Trophoblast cell (in vitro differentiated cells and primary cell): ENCODE measurements at regions not wholly inside any gene's neighbourhood (a gene's known extent, or its start where the extent isn't known, plus 50 kb on each side); places are given as distances from the start of the nearest gene placed in this dataset.

ENCODE experiments used
- DNase-seq, 2 donors: peaks; one replicate each; pipeline ENCODE4 v3.0.0-alpha.2; 2016
- H2AFZ ChIP-seq: 2 replicates; pipeline ENCODE4 v1.6.1; 2013; ENCODE audit warnings: low read length, moderate library complexity, mild to moderate bottlenecking; ENCODE audit not compliant: insufficient read depth, poor library complexity
- H2AK5ac ChIP-seq: 2 replicates; pipeline ENCODE4 v1.6.1; 2013; ENCODE audit warnings: mild to moderate bottlenecking, low read length
- H2BK120ac ChIP-seq: 2 replicates; pipeline ENCODE4 v1.6.1; 2013; ENCODE audit warnings: low read length, mild to moderate bottlenecking, moderate library complexity; ENCODE audit not compliant: insufficient read depth, poor library complexity
- H2BK12ac ChIP-seq: 2 replicates; pipeline ENCODE4 v1.6.1; 2013; ENCODE audit warnings: mild to moderate bottlenecking, low read length, moderate library complexity
- H2BK5ac ChIP-seq: 2 replicates; pipeline ENCODE4 v1.6.1; 2013; ENCODE audit warnings: low read length, low read depth, moderate library complexity, mild to moderate bottlenecking; ENCODE audit not compliant: poor library complexity
- H3K14ac ChIP-seq: 2 replicates; pipeline ENCODE4 v1.6.1; 2013; ENCODE audit warnings: mild to moderate bottlenecking, low read length
- H3K18ac ChIP-seq: 2 replicates; pipeline ENCODE4 v1.6.1; 2013; ENCODE audit warnings: mild to moderate bottlenecking, low read length
- H3K23ac ChIP-seq: 2 replicates; pipeline ENCODE4 v1.6.1; 2013; ENCODE audit warnings: low read length
- H3K27ac ChIP-seq: 2 replicates; pipeline ENCODE4 v1.5.1; 2013; ENCODE audit warnings: low read depth, mild to moderate bottlenecking, inconsistent platforms, low read length, moderate library complexity
- H3K27me3 ChIP-seq: 2 replicates; pipeline ENCODE4 v1.6.1; 2013; ENCODE audit warnings: inconsistent platforms, mild to moderate bottlenecking, low read length, moderate library complexity; ENCODE audit not compliant: insufficient read depth
- H3K36me3 ChIP-seq, 2 experiments: 1 replicate in 1 of 2; 2 replicates in 1 of 2; pipeline ENCODE4 v1.6.1; 2013; ENCODE audit warnings: low read length in 2 of 2, mild to moderate bottlenecking in 2 of 2, moderate library complexity in 1 of 2; ENCODE audit not compliant: insufficient read depth in 2 of 2, control insufficient read depth in 1 of 2
- H3K4ac ChIP-seq: 2 replicates; pipeline ENCODE4 v1.6.1; 2013; ENCODE audit warnings: low read depth, mild to moderate bottlenecking, low read length, moderate library complexity
- H3K4me1 ChIP-seq, 2 experiments: 1 replicate in 1 of 2; 2 replicates in 1 of 2; pipeline ENCODE4 v1.6.1; 2013; ENCODE audit warnings: low read length in 2 of 2, mild to moderate bottlenecking in 2 of 2, moderate library complexity in 1 of 2; ENCODE audit not compliant: insufficient read depth in 2 of 2, control insufficient read depth in 1 of 2
- H3K4me2 ChIP-seq: 2 replicates; pipeline ENCODE4 v1.6.1; 2013; ENCODE audit warnings: inconsistent platforms, mild to moderate bottlenecking, low read length, moderate library complexity
- H3K4me3 ChIP-seq: 2 replicates; pipeline ENCODE4 v1.5.1; 2013; ENCODE audit warnings: mild to moderate bottlenecking, low read depth, low read length, inconsistent platforms
- H3K79me1 ChIP-seq: one replicate; pipeline ENCODE4 v1.6.1; 2013; ENCODE audit warnings: low read length
- H3K79me2 ChIP-seq: 2 replicates; pipeline ENCODE4 v1.6.1; 2013; ENCODE audit warnings: low read length, mild to moderate bottlenecking; ENCODE audit not compliant: control insufficient read depth, insufficient read depth, poor library complexity
- H3K9ac ChIP-seq: 2 replicates; pipeline ENCODE4 v1.6.1; 2013; ENCODE audit warnings: mild to moderate bottlenecking, low read length
- H3K9me3 ChIP-seq: 2 replicates; pipeline ENCODE4 v1.6.1; 2013; ENCODE audit warnings: low read depth, mild to moderate bottlenecking, control low read depth, inconsistent platforms, low read length; ENCODE audit not compliant: insufficient read depth
- H4K12ac ChIP-seq: 2 replicates; pipeline ENCODE4 v1.6.1; 2013; ENCODE audit warnings: low read depth, mild to moderate bottlenecking, low read length, moderate library complexity
- H4K8ac ChIP-seq: 2 replicates; pipeline ENCODE4 v1.6.1; 2013; ENCODE audit warnings: low read depth, mild to moderate bottlenecking, low read length, moderate library complexity
- H4K91ac ChIP-seq: one replicate; pipeline ENCODE4 v1.6.1; 2013; ENCODE audit warnings: low read depth, mild to moderate bottlenecking, low read length, moderate library complexity
- WGBS: extraction: QIAGEN DNeasy Blood & Tissue Kit; methylation state at CpG from one replicate; pipeline ENCODE4 v1.1.7; 2013; ENCODE audit warnings: missing lambda C conversion rate; ENCODE audit not compliant: insufficient read length, insufficient coverage; ENCODE audit errors: extremely low coverage; 5-methylcytosine and 5-hydroxymethylcytosine counted together

DNA sequence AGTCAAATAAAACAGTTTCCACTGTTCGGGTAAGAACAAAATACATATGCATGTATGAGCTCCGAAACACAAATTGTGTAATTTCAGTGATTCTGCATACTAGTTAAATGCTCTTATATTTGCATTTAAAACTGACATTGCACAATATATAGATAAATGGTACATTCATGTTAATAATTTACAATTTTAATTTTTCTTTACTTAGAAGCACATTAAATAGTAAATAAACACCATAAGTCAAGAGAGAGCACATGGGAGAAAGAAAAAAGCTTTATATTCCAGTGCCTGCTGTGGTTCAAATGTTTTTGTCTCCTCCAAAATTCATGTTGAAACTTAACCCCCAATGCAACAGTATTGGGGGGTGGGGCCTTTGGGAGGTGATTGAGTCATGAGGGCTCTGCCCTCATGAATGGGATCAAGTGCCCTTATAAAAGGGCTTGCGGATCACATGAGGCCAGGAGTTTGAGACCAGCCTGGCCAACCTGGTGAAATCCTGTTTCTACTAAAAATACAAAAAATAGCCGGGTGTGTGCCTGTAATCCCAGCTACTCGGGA, 322.9 kb downstream of the BCOR start:
- WGBS: no CpG with 5 or more reads among the region's 5 CpGs
- Histone ChIP-seq H2AK5ac (no peak overlapping the region), H3K9ac (no peak overlapping the region), H3K36me3 (no peaks in the 10 kb centered on the region), H3K4me1 (peaks cover 0 to 9% of the 10 kb centered on the region in 2 experiments), H3K4me2 (no peak overlapping the region), H3K4ac (no peak overlapping the region), H3K14ac (no peak overlapping the region), H3K4me3 (no peak overlapping the region), H4K8ac (no peak overlapping the region), H3K79me2 (no peaks in the 10 kb centered on the region), H3K18ac (no peak overlapping the region), H3K9me3 (no peaks in the 10 kb centered on the region), H4K12ac (no peak overlapping the region), H2AFZ (no peak overlapping the region), H2BK12ac (no peak overlapping the region), H3K27me3 (no peaks in the 10 kb centered on the region), H2BK120ac (no peak overlapping the region), H3K23ac (no peak overlapping the region), H3K79me1 (no peaks in the 10 kb centered on the region), H4K91ac (no peak overlapping the region), H3K27ac (no peak overlapping the region), H2BK5ac (no peak overlapping the region)
- DNase-seq: no peak

DNA sequence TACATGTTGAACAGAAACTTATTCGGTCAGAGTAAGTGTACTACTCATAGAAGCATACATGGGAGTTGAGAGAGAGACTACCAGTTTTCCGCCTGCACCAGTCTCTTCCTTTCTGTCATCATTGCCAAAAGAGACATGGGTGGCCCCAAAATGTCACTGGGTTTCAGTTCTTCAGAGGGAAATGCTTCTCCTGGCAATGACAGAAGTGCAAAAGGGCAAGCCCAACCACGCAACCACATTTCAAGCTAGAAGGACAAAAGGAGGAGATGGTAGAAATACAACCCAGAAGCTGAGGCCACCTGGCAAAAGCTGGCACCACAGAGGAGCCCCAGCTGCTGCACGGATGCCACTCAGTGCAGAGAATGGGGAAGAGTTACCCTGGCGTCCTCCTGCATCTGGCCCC, 320.1 kb downstream of the BCOR start:
- WGBS: no CpG with 5 or more reads among the region's 5 CpGs

GRCh38 chrX:39779952-39780783, 317.6 kb downstream of the BCOR start:
- WGBS: no CpG with 5 or more reads among the region's 12 CpGs
- H2AK5ac ChIP-seq: no peak overlapping the region
- no peak overlapping the region for H4K91ac ChIP-seq
- no peak overlapping the region for H2BK5ac ChIP-seq
- no peaks in the 10 kb centered on the region for H3K79me1 ChIP-seq
- no peak overlapping the region for H2BK120ac ChIP-seq
- H4K8ac ChIP-seq: no peak overlapping the region
- H3K4ac ChIP-seq: no peak overlapping the region
- H3K4me2 ChIP-seq: no peak overlapping the region
- H4K12ac ChIP-seq: no peak overlapping the region
- H3K14ac ChIP-seq: no peak overlapping the region
- no peak overlapping the region for H3K18ac ChIP-seq
- no peak overlapping the region for H2AFZ ChIP-seq
- H3K9ac ChIP-seq: no peak overlapping the region
- H3K9me3 ChIP-seq: no peaks in the 10 kb centered on the region
- H3K4me1 ChIP-seq: no peaks in the 10 kb centered on the region
- no peak overlapping the region for H3K23ac ChIP-seq
- H3K27ac ChIP-seq: no peak overlapping the region
- H3K4me3 ChIP-seq: no peak overlapping the region
- DNase-seq: no peak
- no peaks in the 10 kb centered on the region for H3K79me2 ChIP-seq
- no peak overlapping the region for H2BK12ac ChIP-seq
- H3K27me3 ChIP-seq: no peaks in the 10 kb centered on the region
- no peaks in the 10 kb centered on the region for H3K36me3 ChIP-seq

More for the DNA sequence above, 320.1 kb downstream of the BCOR start:
- Histone ChIP-seq H3K4me3 (no peak overlapping the region), H3K9me3 (no peaks in the 10 kb centered on the region), H3K79me1 (no peaks in the 10 kb centered on the region), H2AFZ (no peak overlapping the region), H3K27me3 (no peaks in the 10 kb centered on the region), H4K91ac (no peak overlapping the region), H3K36me3 (no peaks in the 10 kb centered on the region), H3K23ac (no peak overlapping the region), H3K4me1 (no peaks in the 10 kb centered on the region), H2BK5ac (no peak overlapping the region), H2BK120ac (no peak overlapping the region), H4K12ac (no peak overlapping the region), H3K18ac (no peak overlapping the region), H4K8ac (no peak overlapping the region), H2BK12ac (no peak overlapping the region), H3K14ac (no peak overlapping the region), H3K79me2 (no peaks in the 10 kb centered on the region), H3K27ac (no peak overlapping the region), H2AK5ac (no peak overlapping the region), H3K4ac (no peak overlapping the region), H3K4me2 (no peak overlapping the region), H3K9ac (no peak overlapping the region)
- no peak for DNase-seq

- DNase-seq: no peak
- no peaks in the 10 kb centered on the region for H3K79me2 ChIP-seq
- H3K4me2 ChIP-seq: no peak overlapping the region
- H2BK12ac ChIP-seq: no peak overlapping the region
- H3K4me1 ChIP-seq: no peaks in the 10 kb centered on the region
- no peaks in the 10 kb centered on the region for H3K36me3 ChIP-seq
- H2AK5ac ChIP-seq: no peak overlapping the region
- no peaks in the 10 kb centered on the region for H3K79me1 ChIP-seq
- H4K12ac ChIP-seq: no peak overlapping the region
- H3K18ac ChIP-seq: no peak overlapping the region
- no peak overlapping the region for H3K4ac ChIP-seq
- no peak overlapping the region for H3K14ac ChIP-seq
- no peaks in the 10 kb centered on the region for H3K27me3 ChIP-seq
- no peak overlapping the region for H3K9ac ChIP-seq
- no peak overlapping the region for H2BK5ac ChIP-seq
- no peak overlapping the region for H2AFZ ChIP-seq
- H2BK120ac ChIP-seq: no peak overlapping the region
- H3K4me3 ChIP-seq: no peak overlapping the region
- H4K8ac ChIP-seq: no peak overlapping the region
- no peak overlapping the region for H3K23ac ChIP-seq
- H3K9me3 ChIP-seq: no peaks in the 10 kb centered on the region
- H4K91ac ChIP-seq: no peak overlapping the region
- H3K27ac ChIP-seq: no peak overlapping the region
- no CpG with 5 or more reads among the region's 4 CpGs for WGBS
These were observed 315.5 kb downstream of the BCOR start for GRCh38 chrX:39782276-39782675.
